Stimulated activated naive CD8-positive, alpha-beta T cell treated with anti-CD3 and anti-CD28 coated beads, Interleukin-15, Interleukin-2, amounts not matched to agents 100 ng/mL and 50 ng/mL, for 24 hours (primary cell): ENCODE measurements at regions not wholly inside any gene's neighbourhood (a gene's known extent, or its start where the extent isn't known, plus 50 kb on each side); places are given as distances from the start of the nearest gene placed in this dataset.

Experiments
- H3K27ac Mint-ChIP-seq: one replicate; pipeline ENCODE4 v1.8.0; 2021; ENCODE audit warnings: mild to moderate bottlenecking, mixed read lengths
- H3K27me3 Mint-ChIP-seq: one replicate; pipeline ENCODE4 v1.8.0; 2021; ENCODE audit warnings: mixed read lengths
- H3K36me3 Mint-ChIP-seq: one replicate; pipeline ENCODE4 v1.8.0; 2021; ENCODE audit warnings: low read depth, mixed read lengths
- H3K4me1 Mint-ChIP-seq: one replicate; pipeline ENCODE4 v1.8.0; 2021; ENCODE audit warnings: low read depth, mixed read lengths
- H3K4me3 Mint-ChIP-seq: one replicate; pipeline ENCODE4 v1.8.0; 2021; ENCODE audit warnings: mild to moderate bottlenecking, mixed read lengths
- H3K9me3 Mint-ChIP-seq: one replicate; pipeline ENCODE4 v1.8.0; 2021; ENCODE audit warnings: mixed read lengths

GRCh38 chr16:66275775-66276428 is 90.6 kb upstream of the CDH5 start:
- peaks cover 3% of the 10 kb centered on the region for H3K4me1 Mint-ChIP-seq
- no peak overlapping the region for H3K27ac Mint-ChIP-seq
- peaks cover 33% of the 10 kb centered on the region for H3K27me3 Mint-ChIP-seq
- peaks cover 16% of the 10 kb centered on the region for H3K9me3 Mint-ChIP-seq
- H3K4me3 Mint-ChIP-seq = no peak overlapping the region
- no peaks in the 10 kb centered on the region for H3K36me3 Mint-ChIP-seq

GRCh38 chr16:66274335-66275110 is 92.0 kb upstream of the CDH5 start:
- peaks cover 7% of the 10 kb centered on the region for H3K4me1 Mint-ChIP-seq
- H3K4me3 Mint-ChIP-seq = no peak overlapping the region
- H3K9me3 Mint-ChIP-seq = peaks cover 12% of the 10 kb centered on the region
- no peak overlapping the region for H3K27ac Mint-ChIP-seq
- no peaks in the 10 kb centered on the region for H3K36me3 Mint-ChIP-seq
- peaks cover 28% of the 10 kb centered on the region for H3K27me3 Mint-ChIP-seq

- peaks cover 7% of the 10 kb centered on the region for H3K4me1 Mint-ChIP-seq
Observed at GRCh38 chr16:66273644-66274334, 92.7 kb upstream of the CDH5 start.

GRCh38 chr16:66273053-66273452 is 93.4 kb upstream of the CDH5 start:
- Mint-ChIP-seq H3K4me1 (peaks cover 7% of the 10 kb centered on the region), H3K9me3 (peaks cover 6% of the 10 kb centered on the region), H3K27me3 (peaks cover 29% of the 10 kb centered on the region), H3K27ac (no peak overlapping the region), H3K36me3 (no peaks in the 10 kb centered on the region), H3K4me3 (no peak overlapping the region)

More at GRCh38 chr16:66273644-66274334, 92.7 kb upstream of the CDH5 start:
- Mint-ChIP-seq H3K27ac (no peak overlapping the region), H3K9me3 (peaks cover 6% of the 10 kb centered on the region), H3K27me3 (peaks cover 33% of the 10 kb centered on the region), H3K36me3 (no peaks in the 10 kb centered on the region), H3K4me3 (no peak overlapping the region)

GRCh38 chr16:66272461-66272860 is 94.0 kb upstream of the CDH5 start:
- no peak overlapping the region for H3K27ac Mint-ChIP-seq
- H3K9me3 Mint-ChIP-seq = peaks cover 6% of the 10 kb centered on the region
- no peak overlapping the region for H3K4me3 Mint-ChIP-seq
- peaks cover 7% of the 10 kb centered on the region for H3K4me1 Mint-ChIP-seq
- H3K27me3 Mint-ChIP-seq = peaks cover 29% of the 10 kb centered on the region
- no peaks in the 10 kb centered on the region for H3K36me3 Mint-ChIP-seq

- H3K4me3 Mint-ChIP-seq = no peak overlapping the region
- H3K9me3 Mint-ChIP-seq = peaks cover 6% of the 10 kb centered on the region
- peaks cover 37% of the 10 kb centered on the region for H3K27me3 Mint-ChIP-seq
- no peak overlapping the region for H3K27ac Mint-ChIP-seq
- H3K4me1 Mint-ChIP-seq = peaks cover 7% of the 10 kb centered on the region
- H3K36me3 Mint-ChIP-seq = no peaks in the 10 kb centered on the region
Observed at GRCh38 chr16:66271074-66272060, 95.1 kb upstream of the CDH5 start.

- Mint-ChIP-seq H3K4me3 (no peak overlapping the region), H3K4me1 (peaks cover 7% of the 10 kb centered on the region), H3K27me3 (peaks cover 36% of the 10 kb centered on the region), H3K27ac (no peak overlapping the region), H3K9me3 (no peaks in the 10 kb centered on the region), H3K36me3 (no peaks in the 10 kb centered on the region)
Observed at GRCh38 chr16:66270333-66270927, 96.1 kb upstream of the CDH5 start.

GRCh38 chr16:66269617-66270332 is 96.7 kb upstream of the CDH5 start:
- no peaks in the 10 kb centered on the region for H3K9me3 Mint-ChIP-seq
- no peak overlapping the region for H3K4me3 Mint-ChIP-seq
- peaks cover 7% of the 10 kb centered on the region for H3K4me1 Mint-ChIP-seq
- H3K36me3 Mint-ChIP-seq = no peaks in the 10 kb centered on the region
- peaks cover 32% of the 10 kb centered on the region for H3K27me3 Mint-ChIP-seq
- no peak overlapping the region for H3K27ac Mint-ChIP-seq

GRCh38 chr16:66267292-66268014 is 99.0 kb upstream of the CDH5 start:
- Mint-ChIP-seq H3K4me1 (peaks cover 4% of the 10 kb centered on the region), H3K27me3 (peaks cover 39% of the 10 kb centered on the region), H3K27ac (no peak overlapping the region), H3K9me3 (no peaks in the 10 kb centered on the region), H3K36me3 (no peaks in the 10 kb centered on the region), H3K4me3 (no peak overlapping the region)

GRCh38 chr16:66266436-66267291 is 99.8 kb upstream of the CDH5 start:
- no peaks in the 10 kb centered on the region for H3K36me3 Mint-ChIP-seq
- H3K9me3 Mint-ChIP-seq = no peaks in the 10 kb centered on the region
- peaks cover 37% of the 10 kb centered on the region for H3K27me3 Mint-ChIP-seq
- no peak overlapping the region for H3K4me3 Mint-ChIP-seq
- peaks cover 4% of the 10 kb centered on the region for H3K4me1 Mint-ChIP-seq
- H3K27ac Mint-ChIP-seq = no peak overlapping the region

GRCh38 chr16:66265556-66266141 is 100.8 kb upstream of the CDH5 start:
- Mint-ChIP-seq H3K27ac (no peak overlapping the region), H3K4me3 (no peak overlapping the region), H3K4me1 (peaks cover 2% of the 10 kb centered on the region), H3K36me3 (no peaks in the 10 kb centered on the region), H3K9me3 (no peaks in the 10 kb centered on the region), H3K27me3 (peaks cover 29% of the 10 kb centered on the region)

GRCh38 chr16:66265048-66265415 is 101.5 kb upstream of the CDH5 start:
- no peak overlapping the region for H3K4me3 Mint-ChIP-seq
- peaks cover 29% of the 10 kb centered on the region for H3K27me3 Mint-ChIP-seq
- no peak overlapping the region for H3K27ac Mint-ChIP-seq

More at GRCh38 chr16:66265048-66265415, 101.5 kb upstream of the CDH5 start:
- no peaks in the 10 kb centered on the region for H3K36me3 Mint-ChIP-seq
- no peaks in the 10 kb centered on the region for H3K9me3 Mint-ChIP-seq
- no peaks in the 10 kb centered on the region for H3K4me1 Mint-ChIP-seq
